Muscle of leg (tissue), 3 donors: ENCODE measurements at regions not wholly inside any gene's neighbourhood (a gene's known extent, or its start where the extent isn't known, plus 50 kb on each side); places are given as distances from the start of the nearest gene placed in this dataset.

Source experiments
- DNase-seq: peaks from one replicate; pipeline ENCODE4 v3.0.0; 2013
- H3K27ac ChIP-seq: one replicate; pipeline ENCODE4 v1.5.1; 2013; ENCODE audit warnings: mild to moderate bottlenecking, low read length, control low read depth
- H3K27me3 ChIP-seq: one replicate; pipeline ENCODE4 v1.6.1; 2013; ENCODE audit warnings: low read length; ENCODE audit not compliant: control insufficient read depth, insufficient read depth
- H3K36me3 ChIP-seq: one replicate; pipeline ENCODE4 v1.6.1; 2013; ENCODE audit warnings: low read length; ENCODE audit not compliant: control insufficient read depth, insufficient read depth
- H3K4me1 ChIP-seq: one replicate; pipeline ENCODE4 v1.6.1; 2013; ENCODE audit warnings: low read length; ENCODE audit not compliant: control insufficient read depth, insufficient read depth
- H3K4me3 ChIP-seq: one replicate; pipeline ENCODE4 v1.5.1; 2013; ENCODE audit warnings: low read length, control low read depth
- H3K9me3 ChIP-seq: replicated peaks from 2 replicates; pipeline ENCODE4 v1.6.1; 2013; ENCODE audit warnings: low read depth, low read length; ENCODE audit not compliant: control insufficient read depth
- WGBS: methylation state at CpG from one replicate; pipeline ENCODE4 v1.1.5; 2013; ENCODE audit warnings: missing lambda C conversion rate; ENCODE audit not compliant: insufficient coverage; 5-methylcytosine and 5-hydroxymethylcytosine counted together

- H3K9me3 ChIP-seq: peaks cover 4% of the 10 kb centered on the region
- DNase-seq: peak; percentile 82
- peaks cover 5% of the 10 kb centered on the region for H3K4me1 ChIP-seq
- no peaks in the 10 kb centered on the region for H3K27me3 ChIP-seq
- H3K27ac ChIP-seq: peak overlapping the region; percentile 6
- H3K36me3 ChIP-seq: no peaks in the 10 kb centered on the region
- WGBS: no CpG with 5 or more reads among the region's 2 CpGs
- no peak overlapping the region for H3K4me3 ChIP-seq
These were observed 181.5 kb downstream of the CWF19L2 start for GRCh38 chr11:107276077-107276476.

GRCh38 chr11:107275632-107276031 is 182.0 kb downstream of the CWF19L2 start:
- H3K4me3 ChIP-seq: no peak overlapping the region
- peak overlapping the region; percentile 6 for H3K27ac ChIP-seq
- H3K36me3 ChIP-seq: no peaks in the 10 kb centered on the region
- 13% methylated on average over 1 of the region's 1 CpG for WGBS
- no peaks in the 10 kb centered on the region for H3K27me3 ChIP-seq
- H3K9me3 ChIP-seq: peaks cover 4% of the 10 kb centered on the region
- H3K4me1 ChIP-seq: peaks cover 5% of the 10 kb centered on the region
- no peak for DNase-seq

GRCh38 chr11:107274138-107274537 is 183.5 kb downstream of the CWF19L2 start:
- no peaks in the 10 kb centered on the region for H3K27me3 ChIP-seq
- no peak for DNase-seq
- no peaks in the 10 kb centered on the region for H3K36me3 ChIP-seq
- no peak overlapping the region for H3K4me3 ChIP-seq
- H3K4me1 ChIP-seq: peaks cover 5% of the 10 kb centered on the region
- H3K27ac ChIP-seq: no peak overlapping the region
- 88% methylated on average over 2 of the region's 4 CpGs for WGBS
- no peaks in the 10 kb centered on the region for H3K9me3 ChIP-seq

GRCh38 chr11:107272561-107272960 is 185.1 kb downstream of the CWF19L2 start:
- DNase-seq: no peak
- no peaks in the 10 kb centered on the region for H3K9me3 ChIP-seq
- no peaks in the 10 kb centered on the region for H3K36me3 ChIP-seq
- no peaks in the 10 kb centered on the region for H3K27me3 ChIP-seq
- peaks cover 5% of the 10 kb centered on the region for H3K4me1 ChIP-seq
- H3K4me3 ChIP-seq: no peak overlapping the region
- no peak overlapping the region for H3K27ac ChIP-seq
- WGBS: 100% methylated on average over 1 of the region's 5 CpGs

GRCh38 chr11:107271425-107271824 is 186.2 kb downstream of the CWF19L2 start:
- no peak overlapping the region for H3K4me3 ChIP-seq
- no peaks in the 10 kb centered on the region for H3K9me3 ChIP-seq
- H3K4me1 ChIP-seq: peaks cover 5% of the 10 kb centered on the region
- H3K27ac ChIP-seq: no peak overlapping the region
- no peaks in the 10 kb centered on the region for H3K27me3 ChIP-seq
- no peak for DNase-seq
- H3K36me3 ChIP-seq: no peaks in the 10 kb centered on the region
- 100% methylated on average over 5 of the region's 7 CpGs for WGBS

- 60% methylated on average over 1 of the region's 3 CpGs for WGBS
These were observed 188.6 kb downstream of the CWF19L2 start for GRCh38 chr11:107268977-107269376.

GRCh38 chr11:107266455-107266854 is 191.2 kb downstream of the CWF19L2 start:
- no CpG with 5 or more reads among the region's 3 CpGs for WGBS

More at GRCh38 chr11:107268977-107269376, 188.6 kb downstream of the CWF19L2 start:
- H3K36me3 ChIP-seq: no peaks in the 10 kb centered on the region
- no peaks in the 10 kb centered on the region for H3K27me3 ChIP-seq
- H3K27ac ChIP-seq: no peak overlapping the region
- H3K9me3 ChIP-seq: no peaks in the 10 kb centered on the region
- H3K4me3 ChIP-seq: no peak overlapping the region
- DNase-seq: no peak
- H3K4me1 ChIP-seq: no peaks in the 10 kb centered on the region

GRCh38 chr11:107265591-107266121 is 192.0 kb downstream of the CWF19L2 start:
- no peak overlapping the region for H3K4me3 ChIP-seq
- no peaks in the 10 kb centered on the region for H3K4me1 ChIP-seq
- H3K9me3 ChIP-seq: no peaks in the 10 kb centered on the region
- DNase-seq: no peak
- no peaks in the 10 kb centered on the region for H3K27me3 ChIP-seq
- no peaks in the 10 kb centered on the region for H3K36me3 ChIP-seq
- H3K27ac ChIP-seq: no peak overlapping the region
- no CpG with 5 or more reads among the region's 1 CpG for WGBS

More at GRCh38 chr11:107266455-107266854, 191.2 kb downstream of the CWF19L2 start:
- no peaks in the 10 kb centered on the region for H3K36me3 ChIP-seq
- no peaks in the 10 kb centered on the region for H3K27me3 ChIP-seq
- H3K4me3 ChIP-seq: no peak overlapping the region
- peak; percentile 5 for DNase-seq
- no peaks in the 10 kb centered on the region for H3K9me3 ChIP-seq
- H3K4me1 ChIP-seq: no peaks in the 10 kb centered on the region
- H3K27ac ChIP-seq: no peak overlapping the region

GRCh38 chr11:107263844-107264563 is 193.6 kb downstream of the CWF19L2 start:
- DNase-seq: no peak
- H3K4me1 ChIP-seq: no peaks in the 10 kb centered on the region
- H3K36me3 ChIP-seq: no peaks in the 10 kb centered on the region
- H3K4me3 ChIP-seq: no peak overlapping the region
- no peaks in the 10 kb centered on the region for H3K9me3 ChIP-seq
- no peaks in the 10 kb centered on the region for H3K27me3 ChIP-seq
- 80% methylated on average over 1 of the region's 2 CpGs for WGBS
- no peak overlapping the region for H3K27ac ChIP-seq

- Histone ChIP-seq H3K27me3 (no peaks in the 10 kb centered on the region), H3K4me3 (no peak overlapping the region), H3K36me3 (no peaks in the 10 kb centered on the region), H3K9me3 (no peaks in the 10 kb centered on the region), H3K27ac (no peak overlapping the region), H3K4me1 (no peaks in the 10 kb centered on the region)
- WGBS: 45% methylated on average over 7 of the region's 7 CpGs
- no peak for DNase-seq
These were observed 197.8 kb downstream of the CWF19L2 start for GRCh38 chr11:107259811-107260221.
